HepG2 (cell line): ENCODE measurements at regions not wholly inside any gene's neighbourhood (a gene's known extent, or its start where the extent isn't known, plus 50 kb on each side); places are given as distances from the start of the nearest gene placed in this dataset.

Experiments used
- HMG20A ChIP-seq: IDR thresholded peaks from 2 replicates; pipeline ENCODE4 v1.6.1; 2016; ENCODE audit warnings: borderline replicate concordance
- LBX2 ChIP-seq: sonication (generic); formaldehyde crosslinking; IDR thresholded peaks from 2 replicates; pipeline ENCODE4 v1.5.0; 2020; ENCODE audit warnings: missing genetic modification reagents, mild to moderate bottlenecking, borderline replicate concordance
- NCOA1 ChIP-seq: sonication (generic); formaldehyde crosslinking; IDR thresholded peaks from 2 replicates; pipeline ENCODE4 v1.9.0; 2021; ENCODE audit warnings: missing genetic modification reagents
- SMC3 ChIP-seq: IDR thresholded peaks from 2 replicates; pipeline ENCODE4 v1.6.1; 2011; ENCODE audit warnings: low read length, improper control_type of control experiment
- SNAPC5 ChIP-seq: sonication (generic); formaldehyde crosslinking; IDR thresholded peaks from 2 replicates; pipeline ENCODE4 v1.8.1; 2023; ENCODE audit warnings: mild to moderate bottlenecking, missing genetic modification reagents, borderline replicate concordance
- TEAD2 ChIP-seq: sonication (generic); formaldehyde crosslinking; IDR thresholded peaks from 2 replicates; pipeline ENCODE4 v1.9.0; 2021; ENCODE audit warnings: missing genetic modification reagents
- USF2 ChIP-seq, 2 experiments: sonication (generic) in 1 of 2; formaldehyde crosslinking in 1 of 2; IDR thresholded peaks; 2 replicates each; pipeline versions ENCODE4 v1.5.1 to v1.6.1; 2011 to 2020; ENCODE audit warnings: borderline replicate concordance in 1 of 2, low read depth in 1 of 2, low read length in 1 of 2, mild to moderate bottlenecking in 1 of 2, missing genetic modification reagents in 1 of 2, moderate library complexity in 1 of 2

GRCh38 chr20:40633123-40633850, 55.7 kb downstream of the MAFB start:
- TF ChIP-seq HMG20A (no peak), TEAD2 (no peak), LBX2 (CRISPR knock-in tag) (no peak), SMC3 (no peak), NCOA1 (CRISPR knock-in tag) (no peak), SNAPC5 (CRISPR knock-in tag) (no peak), USF2 (IDR thresholded peaks at IDR 0.05; ENCODE audit: low read depth, low read length) (no peak), USF2 (CRISPR knock-in tag; IDR thresholded peaks at IDR 0.05; ENCODE audit: borderline replicate concordance) (no peak)
